GM18520 (cell line): ENCODE measurements at regions not wholly inside any gene's neighbourhood (a gene's known extent, or its start where the extent isn't known, plus 50 kb on each side); places are given as distances from the start of the nearest gene placed in this dataset.

Experiments
- ATAC-seq: cut with Tn5 transposase; IDR thresholded peaks from one replicate; pipeline ENCODE4 v1.9.1; 2021; ENCODE audit not compliant: unreplicated experiment

DNA sequence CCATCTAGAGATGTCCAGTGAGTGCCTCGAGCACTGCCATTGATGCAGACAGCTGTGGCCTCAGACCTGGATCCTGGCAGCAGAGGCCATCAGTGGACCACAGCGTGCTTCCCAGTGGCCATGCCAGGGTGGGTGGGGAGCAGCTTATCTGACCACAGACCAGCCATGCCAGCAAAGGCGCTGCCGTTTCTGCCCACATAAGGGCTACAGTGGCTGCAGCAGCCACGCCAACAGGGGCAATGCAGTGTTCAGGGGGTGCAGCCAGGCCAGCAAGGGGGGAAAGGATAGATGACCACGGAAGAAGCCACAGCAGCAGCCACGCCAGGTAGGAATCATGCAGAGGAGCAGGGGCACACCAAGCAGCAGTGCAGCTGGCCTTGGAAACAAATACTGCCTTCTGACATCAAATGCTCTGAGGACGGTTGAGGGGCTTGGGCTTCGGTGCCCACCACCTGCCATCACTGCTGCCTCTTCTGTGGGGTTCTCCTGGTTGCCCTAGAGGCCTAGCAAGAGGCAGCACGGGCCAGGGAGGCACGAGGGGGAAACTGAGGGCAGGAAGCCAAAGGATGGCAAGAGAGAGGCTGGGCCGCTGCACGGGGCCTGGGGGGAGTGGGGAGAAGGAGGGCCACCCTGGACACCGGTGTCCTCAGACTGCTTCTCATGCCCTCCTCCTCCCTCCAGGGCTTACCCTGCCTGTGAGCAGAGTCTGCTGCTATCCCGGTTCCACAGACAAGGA lies 94.7 kb upstream of the RUNX3 start:
- ATAC-seq = no peak

DNA sequence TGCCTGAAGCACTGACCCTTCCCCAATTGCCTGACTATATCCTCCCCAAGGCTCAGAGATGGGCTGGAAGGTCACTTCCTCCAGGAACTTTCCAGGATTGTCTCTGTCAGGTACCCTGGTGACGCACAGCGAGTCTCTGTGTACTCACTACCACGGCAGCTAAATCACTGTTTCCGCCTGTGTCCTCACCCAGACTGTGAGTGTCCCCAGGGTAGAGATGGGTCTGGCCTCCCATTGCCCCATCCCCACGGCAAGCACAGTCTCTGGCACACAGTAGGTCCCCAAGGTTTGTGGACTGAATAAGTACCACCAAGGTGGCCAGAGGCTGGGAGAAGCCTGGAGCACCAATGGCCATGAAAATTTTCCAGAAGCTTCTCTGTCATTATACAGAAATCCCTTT lies 93.8 kb upstream of the RUNX3 start:
- no peak for ATAC-seq

DNA sequence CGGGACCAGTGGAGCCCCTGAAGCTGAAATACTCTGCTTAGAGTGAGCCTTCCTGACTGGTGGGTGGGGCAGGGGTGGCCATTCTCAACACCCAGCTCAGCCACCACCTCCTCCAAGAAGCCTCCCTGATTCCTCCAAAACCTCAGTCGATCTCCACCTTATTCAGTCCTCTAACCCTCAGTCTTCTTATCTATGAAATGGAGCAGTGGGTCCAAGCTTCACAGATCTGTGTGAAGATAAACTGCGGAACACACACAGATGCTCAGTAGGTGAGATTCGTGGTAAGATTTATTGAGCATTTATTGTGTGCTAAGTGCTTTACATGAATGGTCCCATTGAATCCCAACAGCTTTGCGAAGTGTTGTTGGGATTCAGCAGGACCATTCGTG lies 93.1 kb upstream of the RUNX3 start:
- ATAC-seq = no peak

- peak; percentile 52 for ATAC-seq
Observed at GRCh38 chr1:25022361-25023189, 92.5 kb upstream of the RUNX3 start.

GRCh38 chr1:25021591-25022215 lies 91.6 kb upstream of the RUNX3 start:
- ATAC-seq = no peak

DNA sequence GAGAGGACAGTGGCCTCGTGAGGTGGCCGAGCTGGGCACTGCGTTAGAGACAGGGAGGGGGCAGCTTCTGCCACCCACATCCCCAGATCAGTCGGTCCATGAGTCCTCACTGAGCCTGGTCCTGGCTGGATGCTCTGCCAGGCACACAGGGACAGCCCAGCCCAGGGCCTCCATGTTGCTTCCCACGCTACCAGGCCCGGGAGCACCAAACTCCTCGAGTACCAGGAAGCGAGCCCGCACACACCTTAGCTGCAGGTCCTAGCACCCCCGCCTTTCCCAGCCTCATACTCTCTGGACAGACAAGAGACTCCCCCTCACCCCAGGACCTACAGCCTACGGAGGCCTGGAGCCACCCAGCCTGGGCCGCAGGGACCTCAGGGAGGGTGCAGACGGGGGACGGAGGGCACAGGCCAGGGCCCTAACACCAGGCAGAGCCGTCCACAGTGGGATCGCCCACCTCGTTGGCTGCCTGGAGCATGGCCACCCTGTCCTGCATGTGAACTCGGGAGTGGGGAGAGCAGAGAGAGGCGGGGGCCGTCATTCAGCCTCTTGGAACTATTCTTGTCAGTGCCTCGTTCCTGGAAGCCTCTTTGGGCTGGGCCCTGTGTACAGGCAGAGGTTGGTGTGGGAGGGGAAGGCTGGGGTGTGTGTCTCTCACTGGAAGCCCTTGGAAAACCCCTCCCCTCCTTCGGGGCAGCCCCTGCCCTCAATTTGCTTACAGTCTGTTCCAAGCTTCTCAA lies 90.9 kb upstream of the RUNX3 start:
- no peak for ATAC-seq

DNA sequence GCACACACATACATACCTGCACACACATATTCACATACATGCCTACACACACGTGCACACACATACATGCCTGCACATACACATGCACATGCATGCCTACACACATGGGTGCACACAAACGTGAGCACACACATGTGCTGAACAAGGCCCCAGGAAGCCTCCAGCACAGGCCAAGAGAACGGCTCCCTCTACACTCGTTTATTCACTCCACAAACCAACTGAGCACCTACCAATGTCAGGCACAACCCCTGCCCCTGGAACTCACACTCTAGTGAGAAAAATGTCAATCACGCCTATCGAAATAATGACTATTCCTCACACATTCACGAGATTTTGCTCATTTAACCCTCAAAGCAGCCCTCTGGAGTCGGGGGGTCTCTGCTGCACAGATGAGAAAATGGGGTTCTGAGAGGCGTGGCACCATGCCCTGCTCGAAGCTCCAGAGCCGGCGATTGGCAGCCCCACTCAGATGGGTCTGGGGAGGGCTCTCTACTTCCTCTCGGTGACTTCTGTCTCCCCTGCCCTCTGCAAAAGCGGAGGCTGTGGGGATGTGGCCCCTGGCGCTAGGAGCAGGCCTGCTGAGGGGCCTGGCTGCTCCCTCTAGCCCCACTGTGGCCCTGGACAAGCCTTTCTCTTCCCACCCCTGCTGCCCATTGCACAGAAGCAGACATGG lies 90.2 kb upstream of the RUNX3 start:
- ATAC-seq = no peak

- no peak for ATAC-seq
Observed at GRCh38 chr1:25019337-25020172, 89.5 kb upstream of the RUNX3 start.

DNA sequence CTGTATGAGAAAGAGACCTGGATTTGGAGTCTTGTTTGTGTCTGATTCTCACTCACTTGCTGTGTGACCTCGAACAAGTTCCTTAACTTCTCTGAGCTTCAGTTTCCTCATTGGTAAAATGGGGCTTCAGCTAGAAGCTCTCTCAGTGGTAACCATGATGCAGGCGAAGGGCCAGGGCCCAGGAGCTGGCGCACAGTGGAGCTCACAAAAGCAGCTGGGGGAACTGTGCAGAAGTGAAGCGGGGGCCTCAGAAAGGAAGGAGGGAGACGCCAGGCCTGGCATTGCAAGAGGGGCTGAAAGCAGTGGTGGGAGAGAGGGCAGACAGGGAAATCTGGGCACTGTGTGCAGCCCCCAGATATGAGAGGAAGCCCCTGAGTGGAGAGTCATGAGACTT lies 88.9 kb upstream of the RUNX3 start:
- no peak for ATAC-seq

GRCh38 chr1:25018110-25018735 lies 88.1 kb upstream of the RUNX3 start:
- no peak for ATAC-seq

DNA sequence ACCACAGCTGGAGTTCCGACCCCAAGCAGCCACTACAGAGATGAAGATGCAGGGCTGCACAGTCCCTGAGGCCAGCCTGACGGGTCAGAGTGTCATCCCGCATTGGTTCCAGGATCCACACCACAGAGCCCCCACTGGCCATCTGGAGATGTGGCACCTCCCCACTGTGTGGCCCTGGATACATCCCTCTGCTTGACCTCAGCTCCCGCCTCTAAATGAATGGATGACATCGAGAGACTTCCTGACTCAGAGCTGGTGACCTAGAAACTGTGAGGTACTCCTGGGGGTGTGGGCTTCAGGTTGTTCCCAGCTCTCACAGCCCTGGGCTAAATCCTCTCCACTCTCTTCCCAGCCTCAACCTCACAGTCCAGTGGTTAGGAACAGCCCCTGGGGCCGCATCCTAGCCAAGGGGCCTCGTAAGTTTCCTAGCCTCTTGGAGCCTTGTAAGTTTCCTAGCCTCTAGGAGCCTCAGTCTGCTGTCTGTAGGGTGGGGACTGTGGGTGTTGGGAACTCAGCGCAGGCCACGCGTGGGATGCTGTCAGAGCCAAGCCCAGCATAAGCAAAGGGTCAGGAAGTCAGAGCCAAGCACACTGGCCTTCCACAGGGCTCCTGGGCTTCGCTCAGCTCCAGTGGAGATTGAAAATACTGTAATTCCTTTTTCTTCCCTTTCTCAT lies 87.5 kb upstream of the RUNX3 start:
- no peak for ATAC-seq

DNA sequence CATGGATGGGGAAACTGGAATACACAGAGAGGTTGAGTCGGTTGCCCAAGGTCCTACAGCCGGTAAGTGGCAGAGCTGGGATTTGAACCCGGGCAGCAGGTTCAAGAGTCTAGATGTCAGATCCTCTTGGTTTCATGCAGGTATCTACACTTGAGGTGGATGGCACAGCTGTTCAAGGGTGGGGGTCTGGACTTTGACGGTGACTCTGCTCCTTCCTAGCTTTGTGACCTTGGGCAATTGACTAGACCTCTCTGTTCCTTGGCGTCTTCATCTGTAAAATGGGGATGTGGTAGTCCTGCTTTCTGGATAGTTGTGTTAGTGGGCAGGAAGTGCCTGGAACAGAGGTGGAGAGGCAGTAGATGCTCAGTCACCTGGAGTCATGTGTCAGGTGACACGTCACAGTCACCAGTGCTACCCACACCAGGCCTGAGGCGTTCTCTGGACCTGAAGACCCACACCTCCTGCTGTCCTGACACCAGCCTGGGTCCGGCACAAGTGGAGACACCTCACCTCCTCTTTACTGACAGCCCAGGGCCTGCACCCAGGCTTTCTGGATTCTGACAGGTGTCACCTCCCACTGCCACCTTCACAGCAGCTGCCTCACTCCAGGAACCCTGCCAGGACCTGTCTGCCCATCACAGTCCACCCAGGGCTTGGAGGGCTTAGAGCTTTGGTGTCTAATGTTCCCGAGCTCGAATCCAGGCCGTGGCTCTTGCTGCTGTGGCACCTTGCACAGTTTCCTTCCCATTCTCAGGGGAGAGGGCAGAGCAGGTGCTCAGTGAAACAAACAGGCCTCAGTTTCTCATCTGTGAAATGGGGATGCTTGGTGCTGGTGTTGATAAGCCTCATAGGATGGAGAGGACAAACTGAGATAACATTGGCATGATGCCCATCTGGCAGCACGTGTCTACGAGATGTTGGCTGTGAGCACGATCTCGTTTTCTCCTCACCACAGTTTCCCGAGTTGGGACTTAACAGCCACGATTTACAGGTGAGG lies 83.2 kb upstream of the RUNX3 start:
- no peak for ATAC-seq

DNA sequence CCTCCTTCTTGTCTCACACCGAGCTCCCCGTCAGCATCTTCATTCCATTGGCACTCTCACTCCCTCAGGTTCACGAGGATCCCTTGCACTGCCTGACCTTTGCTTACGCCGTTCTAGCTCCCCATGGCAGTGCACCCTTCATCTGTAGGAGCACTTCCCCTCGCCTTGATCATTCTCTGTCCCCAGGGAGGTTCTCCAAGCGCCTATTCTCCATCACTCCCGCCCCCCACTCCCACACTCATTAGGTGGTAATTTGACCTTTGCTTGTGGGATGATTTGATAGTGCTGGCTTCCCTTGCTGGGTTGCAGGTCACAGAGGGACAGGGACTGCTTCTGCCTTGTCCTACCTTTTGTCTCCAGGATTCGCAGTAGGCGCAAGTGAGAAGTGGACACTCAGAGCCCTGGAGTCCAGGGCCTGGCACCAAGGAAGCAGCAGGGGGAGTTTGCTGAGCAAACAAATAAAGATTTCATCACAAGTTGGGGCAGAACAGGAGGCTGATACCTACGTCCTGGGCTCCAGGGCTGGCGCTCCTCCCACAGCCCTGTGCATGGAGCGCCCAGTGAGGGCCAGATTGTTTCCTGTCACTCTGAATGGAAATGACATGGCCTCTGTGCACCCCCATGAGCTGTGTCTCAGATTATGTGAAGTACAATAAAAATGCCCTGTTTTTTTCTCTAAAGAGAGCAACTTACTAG lies 82.0 kb upstream of the RUNX3 start:
- no peak for ATAC-seq

- ATAC-seq = no peak
Observed at GRCh38 chr1:25011275-25011674, 81.2 kb upstream of the RUNX3 start.

DNA sequence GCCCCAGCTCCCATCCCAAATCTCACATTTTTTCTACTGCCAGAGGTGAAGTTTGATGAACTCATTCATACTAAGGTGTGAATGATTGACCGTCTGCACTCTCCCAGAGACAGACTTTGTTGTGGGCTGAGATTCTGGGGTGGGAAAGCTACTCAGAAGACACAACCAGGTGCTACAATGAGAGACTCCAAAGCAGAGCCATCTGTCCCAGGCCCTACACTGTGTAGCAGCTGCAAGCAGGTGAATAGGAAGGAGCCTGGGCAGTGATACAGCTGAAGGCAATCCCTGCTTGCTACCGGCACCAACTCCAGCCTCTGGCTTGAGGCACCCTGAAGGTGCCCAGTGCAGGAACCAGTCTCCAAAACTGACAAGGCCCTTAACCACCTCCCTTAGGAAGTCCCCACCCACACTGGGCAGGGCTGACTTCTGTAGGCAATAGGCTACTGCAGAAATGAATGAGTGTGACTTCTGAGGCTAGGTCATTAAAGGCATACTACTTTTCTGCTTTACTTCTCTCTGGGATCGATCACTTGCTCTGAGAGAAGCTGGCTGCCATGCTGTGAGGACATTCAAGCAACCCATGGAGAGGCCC lies 79.7 kb upstream of the RUNX3 start:
- no peak for ATAC-seq

- no peak for ATAC-seq
Observed at GRCh38 chr1:25008192-25008485, 78.1 kb upstream of the RUNX3 start.
